Caco-2 (cell line): ENCODE measurements at regions not wholly inside any gene's neighbourhood (a gene's known extent, or its start where the extent isn't known, plus 50 kb on each side); places are given as distances from the start of the nearest gene placed in this dataset.
"Not testable (repeated sequence)": the region's sequence is repeated elsewhere in the genome, so short reads cannot be mapped to it uniquely, and the experiment has no call there.

Source experiments
- BruUV-seq: library from RNA; stranded (reverse); fragments of 400-500 nt; replicated peaks from 2 replicates; lab custom pipeline; 2021; lab: Mats Ljungman, UMichigan
- CTCF ChIA-PET: fragments of 300-600 bp; sonication (Branson Sonifier 250); formaldehyde crosslinking; loops from one replicate; lab custom pipeline; 2022; ENCODE audit warnings: antibody characterized with exemption; lab: Charles Lee
- POLR2A ChIA-PET: fragments of 300-600 bp; sonication (Branson Sonifier 250); formaldehyde crosslinking; loops from one replicate; lab custom pipeline; 2022; ENCODE audit warnings: antibody characterized with exemption; lab: Charles Lee
- DNase-seq, 2 experiments: peaks; one replicate each; pipeline versions ENCODE4 v3.0.0 to v3.0.0-alpha.2; 2020 to 2022
- H3K27me3 ChIP-seq: replicated peaks from 2 replicates; pipeline ENCODE4 v1.6.0; 2011; ENCODE audit warnings: low read length; ENCODE audit not compliant: control insufficient read depth, insufficient read depth
- H3K36me3 ChIP-seq: 2 replicates; pipeline ENCODE4 v1.5.1; 2011; ENCODE audit warnings: low read length; ENCODE audit not compliant: control insufficient read depth, insufficient read depth
- H3K4me1 ChIP-seq: fragments of 250-450 bp; sonication (Bioruptor Pico); 2 replicates; pipeline ENCODE4 v1.5.1; 2020; ENCODE audit warnings: mild to moderate bottlenecking
- H3K4me3 ChIP-seq: 2 replicates; pipeline ENCODE4 v1.5.1; 2011; ENCODE audit warnings: low read depth, mild to moderate bottlenecking, control low read depth, low read length
- H3K9me3 ChIP-seq: fragments of 250-450 bp; sonication (Bioruptor Pico); 2 replicates; pipeline ENCODE4 v1.5.1; 2020; ENCODE audit warnings: mild to moderate bottlenecking, moderate library complexity
- H3K27ac Mint-ChIP-seq: one replicate; pipeline ENCODE4 v1.8.0; 2022; ENCODE audit warnings: mixed read lengths; ENCODE audit not compliant: unreplicated experiment
- H3K27me3 Mint-ChIP-seq: one replicate; pipeline ENCODE4 v1.8.0; 2022; ENCODE audit warnings: mixed read lengths; ENCODE audit not compliant: insufficient read depth, unreplicated experiment
- H3K36me3 Mint-ChIP-seq: one replicate; pipeline ENCODE4 v1.8.0; 2022; ENCODE audit warnings: mild to moderate bottlenecking, mixed read lengths; ENCODE audit not compliant: insufficient read depth, unreplicated experiment
- H3K4me1 Mint-ChIP-seq: one replicate; pipeline ENCODE4 v1.8.0; 2022; ENCODE audit warnings: low read depth, mixed read lengths; ENCODE audit not compliant: unreplicated experiment
- H3K4me3 Mint-ChIP-seq: one replicate; pipeline ENCODE4 v1.8.0; 2022; ENCODE audit warnings: mild to moderate bottlenecking, moderate library complexity, mixed read lengths; ENCODE audit not compliant: unreplicated experiment
- H3K9me3 Mint-ChIP-seq: one replicate; pipeline ENCODE4 v1.8.0; 2022; ENCODE audit warnings: mixed read lengths; ENCODE audit not compliant: unreplicated experiment
- intact Hi-C: fragments of 100-400 bp; cut with micrococcal nuclease; formaldehyde crosslinking; loops from one replicate; pipeline ENCODE4 v1.10.0; 2022; ENCODE audit not compliant: unreplicated experiment

- H3K36me3 Mint-ChIP-seq, H3K27ac Mint-ChIP-seq, H3K4me3 Mint-ChIP-seq, H3K9me3 ChIP-seq, H3K27me3 ChIP-seq, BruUV-seq, intact Hi-C loops, H3K27me3 Mint-ChIP-seq, CTCF ChIA-PET, H3K9me3 Mint-ChIP-seq, H3K4me1 ChIP-seq, H3K36me3 ChIP-seq, H3K4me3 ChIP-seq, DNase-seq, POLR2A ChIA-PET, H3K4me1 Mint-ChIP-seq: not testable (repeated sequence)
These were observed 4384.7 kb upstream of the TPTE start for GRCh38 chr21:6136732-6137131.

- BruUV-seq, H3K4me3 Mint-ChIP-seq, H3K36me3 ChIP-seq, POLR2A ChIA-PET, H3K4me3 ChIP-seq, H3K9me3 ChIP-seq, DNase-seq, H3K4me1 ChIP-seq, H3K27me3 Mint-ChIP-seq, H3K36me3 Mint-ChIP-seq, H3K27ac Mint-ChIP-seq, intact Hi-C loops, H3K27me3 ChIP-seq, H3K9me3 Mint-ChIP-seq, CTCF ChIA-PET, H3K4me1 Mint-ChIP-seq: not testable (repeated sequence)
These were observed 4382.9 kb upstream of the TPTE start for GRCh38 chr21:6138244-6139136.

GRCh38 chr21:6139331-6139730, 4382.1 kb upstream of the TPTE start:
- H3K4me3 ChIP-seq, H3K36me3 Mint-ChIP-seq, POLR2A ChIA-PET, H3K4me3 Mint-ChIP-seq, intact Hi-C loops, H3K27ac Mint-ChIP-seq, DNase-seq, CTCF ChIA-PET, H3K4me1 Mint-ChIP-seq, H3K36me3 ChIP-seq, BruUV-seq, H3K27me3 Mint-ChIP-seq, H3K9me3 ChIP-seq, H3K27me3 ChIP-seq, H3K4me1 ChIP-seq, H3K9me3 Mint-ChIP-seq: not testable (repeated sequence)

- CTCF ChIA-PET: not testable (repeated sequence)
These were observed 4381.5 kb upstream of the TPTE start for GRCh38 chr21:6139862-6140261.

GRCh38 chr21:6140467-6141137, 4380.8 kb upstream of the TPTE start:
- H3K36me3 Mint-ChIP-seq, H3K9me3 ChIP-seq, BruUV-seq, H3K4me3 ChIP-seq, H3K27me3 Mint-ChIP-seq, H3K27me3 ChIP-seq, intact Hi-C loops, H3K4me1 ChIP-seq, H3K4me3 Mint-ChIP-seq, H3K9me3 Mint-ChIP-seq, H3K27ac Mint-ChIP-seq, POLR2A ChIA-PET, CTCF ChIA-PET, H3K4me1 Mint-ChIP-seq, H3K36me3 ChIP-seq, DNase-seq: not testable (repeated sequence)

More at GRCh38 chr21:6139862-6140261, 4381.5 kb upstream of the TPTE start:
- H3K27me3 ChIP-seq, H3K36me3 Mint-ChIP-seq, POLR2A ChIA-PET, intact Hi-C loops, DNase-seq, BruUV-seq, H3K27me3 Mint-ChIP-seq, H3K4me3 Mint-ChIP-seq, H3K9me3 Mint-ChIP-seq, H3K9me3 ChIP-seq, H3K4me3 ChIP-seq, H3K36me3 ChIP-seq, H3K4me1 ChIP-seq, H3K27ac Mint-ChIP-seq, H3K4me1 Mint-ChIP-seq: not testable (repeated sequence)

GRCh38 chr21:6141138-6141474, 4380.3 kb upstream of the TPTE start:
- H3K9me3 ChIP-seq, H3K36me3 Mint-ChIP-seq, intact Hi-C loops, H3K27me3 ChIP-seq, H3K27ac Mint-ChIP-seq, H3K4me3 ChIP-seq, CTCF ChIA-PET, H3K27me3 Mint-ChIP-seq, H3K4me1 Mint-ChIP-seq, DNase-seq, H3K9me3 Mint-ChIP-seq, H3K4me3 Mint-ChIP-seq, POLR2A ChIA-PET, BruUV-seq, H3K36me3 ChIP-seq, H3K4me1 ChIP-seq: not testable (repeated sequence)

GRCh38 chr21:6153154-6153553, 4368.2 kb upstream of the TPTE start:
- DNase-seq, intact Hi-C loops, H3K9me3 Mint-ChIP-seq, H3K36me3 ChIP-seq, H3K4me3 Mint-ChIP-seq, H3K4me1 Mint-ChIP-seq, H3K36me3 Mint-ChIP-seq, H3K4me3 ChIP-seq, H3K27ac Mint-ChIP-seq, CTCF ChIA-PET, POLR2A ChIA-PET, H3K27me3 ChIP-seq, BruUV-seq, H3K4me1 ChIP-seq, H3K27me3 Mint-ChIP-seq, H3K9me3 ChIP-seq: not testable (repeated sequence)
